Activated T-helper 17 cell treated with anti-CD3 and anti-CD28 coated beads, Interleukin-2, amount 50 U/mL, for 72 hours (primary cell): ENCODE measurements at regions not wholly inside any gene's neighbourhood (a gene's known extent, or its start where the extent isn't known, plus 50 kb on each side); places are given as distances from the start of the nearest gene placed in this dataset.

Experiments used
- ATAC-seq: fragments of 150-1000 bp; cut with Tn5 transposase; replicated peaks from 2 replicates; pipeline ENCODE4 v1.10.0; 2021; ENCODE audit warnings: mild to moderate bottlenecking, moderate library complexity
- H3K27ac Mint-ChIP-seq: one replicate; pipeline ENCODE4 v1.8.0; 2022; ENCODE audit warnings: mixed read lengths
- H3K27me3 Mint-ChIP-seq: one replicate; pipeline ENCODE4 v1.8.0; 2022; ENCODE audit warnings: mixed read lengths
- H3K36me3 Mint-ChIP-seq: one replicate; pipeline ENCODE4 v1.8.0; 2022; ENCODE audit warnings: low read depth, mild to moderate bottlenecking, mixed read lengths
- H3K4me1 Mint-ChIP-seq: one replicate; pipeline ENCODE4 v1.8.0; 2022; ENCODE audit warnings: mixed read lengths
- H3K4me3 Mint-ChIP-seq: one replicate; pipeline ENCODE4 v1.8.0; 2022; ENCODE audit warnings: mild to moderate bottlenecking, mixed read lengths
- H3K9me3 Mint-ChIP-seq: one replicate; pipeline ENCODE4 v1.8.0; 2022; ENCODE audit warnings: mixed read lengths

- no peak overlapping the region for H3K4me3 Mint-ChIP-seq
- no peak for ATAC-seq
- no peaks in the 10 kb centered on the region for H3K27me3 Mint-ChIP-seq
- H3K27ac Mint-ChIP-seq, result no peak overlapping the region
- no peaks in the 10 kb centered on the region for H3K36me3 Mint-ChIP-seq
- H3K4me1 Mint-ChIP-seq, result no peaks in the 10 kb centered on the region
- H3K9me3 Mint-ChIP-seq, result no peaks in the 10 kb centered on the region
Measured at GRCh38 chr6:139862311-139862710, 487.9 kb upstream of the CITED2 start.

DNA sequence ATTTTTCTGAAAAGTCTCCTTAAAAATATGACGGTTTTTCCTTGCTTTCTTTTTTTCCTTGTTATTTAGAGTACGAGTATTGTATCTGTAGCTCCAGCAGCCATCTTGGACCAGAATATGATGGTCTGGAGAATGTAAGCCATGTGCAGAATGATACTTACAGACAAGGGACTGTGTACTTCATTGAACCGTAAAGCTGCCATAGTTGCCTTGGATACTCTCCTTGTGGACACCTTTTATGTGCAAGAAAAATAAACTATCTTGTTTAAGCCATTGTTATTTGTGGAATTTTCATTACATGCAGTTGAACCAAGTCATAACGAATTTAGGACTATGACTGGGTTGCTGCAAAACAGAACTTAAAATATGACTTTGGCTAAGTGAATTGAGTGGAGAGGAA, 485.8 kb upstream of the CITED2 start:
- no peak overlapping the region for H3K27ac Mint-ChIP-seq
- H3K9me3 Mint-ChIP-seq, result no peaks in the 10 kb centered on the region
- H3K4me3 Mint-ChIP-seq, result no peak overlapping the region
- ATAC-seq, result no peak
- H3K4me1 Mint-ChIP-seq, result no peaks in the 10 kb centered on the region
- H3K27me3 Mint-ChIP-seq, result no peaks in the 10 kb centered on the region
- H3K36me3 Mint-ChIP-seq, result no peaks in the 10 kb centered on the region

GRCh38 chr6:139858429-139858828, 484.0 kb upstream of the CITED2 start:
- Mint-ChIP-seq H3K27ac (no peak overlapping the region), H3K9me3 (no peaks in the 10 kb centered on the region)
- ATAC-seq, result no peak

GRCh38 chr6:139857143-139857542, 482.7 kb upstream of the CITED2 start:
- Mint-ChIP-seq H3K27ac (no peak overlapping the region), H3K27me3 (no peaks in the 10 kb centered on the region), H3K9me3 (no peaks in the 10 kb centered on the region), H3K36me3 (no peaks in the 10 kb centered on the region), H3K4me3 (no peak overlapping the region), H3K4me1 (no peaks in the 10 kb centered on the region)
- ATAC-seq, result no peak

More at GRCh38 chr6:139858429-139858828, 484.0 kb upstream of the CITED2 start:
- Mint-ChIP-seq H3K4me1 (no peaks in the 10 kb centered on the region), H3K4me3 (no peak overlapping the region), H3K36me3 (no peaks in the 10 kb centered on the region), H3K27me3 (no peaks in the 10 kb centered on the region)

- Mint-ChIP-seq H3K27ac (no peak overlapping the region), H3K4me3 (no peak overlapping the region), H3K9me3 (no peaks in the 10 kb centered on the region), H3K27me3 (no peaks in the 10 kb centered on the region), H3K36me3 (no peaks in the 10 kb centered on the region), H3K4me1 (no peaks in the 10 kb centered on the region)
- ATAC-seq, result no peak
Measured at GRCh38 chr6:139856562-139856961, 482.1 kb upstream of the CITED2 start.

DNA sequence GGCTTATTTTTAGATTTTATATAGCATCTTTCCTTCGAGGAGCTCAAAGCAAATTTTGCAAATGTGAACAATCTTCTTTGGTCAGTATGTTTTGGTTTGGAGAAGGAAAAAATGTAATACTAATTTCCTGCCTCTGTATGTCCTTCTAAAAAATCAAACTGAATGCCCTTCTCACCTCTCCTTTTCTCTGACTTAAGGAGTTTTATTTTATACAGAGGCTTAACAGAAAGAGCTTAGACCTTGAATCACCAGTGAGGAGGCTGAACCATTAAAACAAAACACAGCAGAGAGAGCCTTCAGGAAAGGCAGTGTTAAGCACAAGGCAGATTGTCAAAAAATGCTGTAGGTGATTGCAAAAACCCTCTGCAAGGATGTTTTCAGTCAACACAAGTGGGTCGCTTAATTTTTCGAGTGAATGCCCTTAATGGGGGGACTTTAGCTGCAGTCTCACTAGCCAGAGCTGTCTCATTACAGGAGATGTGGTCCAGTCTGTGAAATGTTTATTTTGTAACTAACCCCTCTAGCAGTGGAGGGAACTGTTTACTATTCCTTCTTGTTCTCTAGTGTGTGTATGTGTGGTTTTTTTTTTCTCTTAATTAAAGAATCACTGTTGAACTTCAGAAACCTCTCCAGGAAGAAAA, 481.3 kb upstream of the CITED2 start:
- Mint-ChIP-seq H3K4me3 (no peak overlapping the region), H3K36me3 (no peaks in the 10 kb centered on the region), H3K27me3 (no peaks in the 10 kb centered on the region), H3K27ac (no peak overlapping the region), H3K4me1 (no peaks in the 10 kb centered on the region), H3K9me3 (no peaks in the 10 kb centered on the region)
- ATAC-seq, result no peak

DNA sequence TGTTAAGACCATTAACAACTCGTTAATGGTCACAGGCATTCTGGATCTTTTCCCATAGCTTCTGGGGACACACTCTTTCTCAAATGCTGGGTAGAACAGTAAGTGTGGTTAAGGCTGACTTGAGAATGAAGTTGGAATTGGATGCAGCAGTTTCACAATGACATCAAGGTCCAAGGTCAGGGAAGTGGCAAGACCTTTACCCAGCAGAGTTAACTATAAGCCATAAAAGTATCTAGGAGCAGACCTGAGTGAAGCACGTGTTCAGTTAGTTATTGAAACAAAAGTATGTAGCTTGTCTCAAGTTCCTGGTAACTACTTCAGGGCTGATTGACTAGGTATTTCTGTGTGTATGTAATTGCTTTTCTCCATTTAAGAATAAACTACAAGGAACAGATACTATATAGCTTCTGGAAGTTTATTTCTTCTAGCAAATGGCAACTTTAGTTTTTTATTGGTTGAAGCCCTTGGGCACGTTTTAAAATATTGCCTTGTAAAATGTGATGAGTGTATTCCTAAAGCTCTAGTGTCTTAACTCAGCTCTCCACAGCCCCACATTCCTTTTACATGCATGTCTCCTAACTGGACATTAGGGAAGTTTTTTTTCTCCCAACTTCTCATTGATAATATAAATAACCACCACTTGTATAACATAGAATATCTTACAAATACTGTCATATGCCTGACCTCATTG, 479.0 kb upstream of the CITED2 start:
- H3K36me3 Mint-ChIP-seq, result no peaks in the 10 kb centered on the region
- no peaks in the 10 kb centered on the region for H3K4me1 Mint-ChIP-seq
- H3K27ac Mint-ChIP-seq, result no peak overlapping the region
- no peak for ATAC-seq
- H3K27me3 Mint-ChIP-seq, result no peaks in the 10 kb centered on the region
- no peaks in the 10 kb centered on the region for H3K9me3 Mint-ChIP-seq
- H3K4me3 Mint-ChIP-seq, result no peak overlapping the region

DNA sequence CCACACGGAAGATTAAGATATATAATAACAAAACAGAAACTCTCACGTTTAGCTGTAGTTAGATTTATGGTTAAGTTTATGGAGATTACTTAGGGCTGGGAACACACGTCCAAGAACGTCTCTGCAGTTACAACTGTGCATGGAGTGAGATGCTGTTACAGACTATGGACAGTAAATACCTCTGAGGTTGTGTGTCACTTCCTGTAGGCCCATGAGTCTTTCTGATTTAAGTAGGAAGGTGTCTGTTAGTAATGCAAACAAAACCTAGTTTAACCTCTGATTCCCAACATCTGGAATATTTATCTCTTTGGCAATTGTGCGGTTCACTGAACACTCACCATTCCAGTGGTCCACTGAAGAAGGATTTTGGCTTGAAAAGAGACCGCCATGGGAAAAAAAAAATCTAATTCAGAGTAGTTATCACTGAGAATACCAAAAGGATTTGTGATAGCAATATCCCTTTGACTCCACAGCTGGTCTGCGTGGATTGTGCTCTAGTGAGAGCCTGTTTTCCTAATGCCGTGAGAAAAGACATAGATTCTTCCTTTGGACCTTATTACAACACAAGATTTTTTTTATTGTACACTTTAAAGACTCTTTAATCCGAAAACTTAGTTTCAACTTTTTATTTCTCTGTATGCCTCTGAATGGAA, 478.2 kb upstream of the CITED2 start:
- no peak for ATAC-seq
- H3K36me3 Mint-ChIP-seq, result no peaks in the 10 kb centered on the region
- no peak overlapping the region for H3K27ac Mint-ChIP-seq
- no peaks in the 10 kb centered on the region for H3K27me3 Mint-ChIP-seq
- no peaks in the 10 kb centered on the region for H3K9me3 Mint-ChIP-seq
- H3K4me3 Mint-ChIP-seq, result no peak overlapping the region
- no peaks in the 10 kb centered on the region for H3K4me1 Mint-ChIP-seq

- no peak overlapping the region for H3K27ac Mint-ChIP-seq
- no peaks in the 10 kb centered on the region for H3K4me1 Mint-ChIP-seq
- no peak overlapping the region for H3K4me3 Mint-ChIP-seq
- ATAC-seq, result no peak
- H3K27me3 Mint-ChIP-seq, result no peaks in the 10 kb centered on the region
- no peaks in the 10 kb centered on the region for H3K9me3 Mint-ChIP-seq
- no peaks in the 10 kb centered on the region for H3K36me3 Mint-ChIP-seq
Measured at GRCh38 chr6:139852067-139852466, 477.6 kb upstream of the CITED2 start.

- Mint-ChIP-seq H3K4me3 (no peak overlapping the region), H3K36me3 (no peaks in the 10 kb centered on the region), H3K9me3 (no peaks in the 10 kb centered on the region), H3K27me3 (no peaks in the 10 kb centered on the region), H3K4me1 (no peaks in the 10 kb centered on the region), H3K27ac (no peak overlapping the region)
- no peak for ATAC-seq
Measured at GRCh38 chr6:139851206-139851605, 476.8 kb upstream of the CITED2 start.

GRCh38 chr6:139850512-139850911, 476.1 kb upstream of the CITED2 start:
- Mint-ChIP-seq H3K4me1 (no peaks in the 10 kb centered on the region), H3K36me3 (no peaks in the 10 kb centered on the region), H3K27me3 (no peaks in the 10 kb centered on the region), H3K9me3 (no peaks in the 10 kb centered on the region), H3K27ac (no peak overlapping the region), H3K4me3 (no peak overlapping the region)
- ATAC-seq, result no peak

- H3K27ac Mint-ChIP-seq, result no peak overlapping the region
- H3K4me1 Mint-ChIP-seq, result no peaks in the 10 kb centered on the region
- no peaks in the 10 kb centered on the region for H3K9me3 Mint-ChIP-seq
- no peak for ATAC-seq
- no peaks in the 10 kb centered on the region for H3K36me3 Mint-ChIP-seq
- H3K27me3 Mint-ChIP-seq, result peaks cover 2% of the 10 kb centered on the region
- no peak overlapping the region for H3K4me3 Mint-ChIP-seq
Measured at GRCh38 chr6:139847457-139847813, 473.0 kb upstream of the CITED2 start.

DNA sequence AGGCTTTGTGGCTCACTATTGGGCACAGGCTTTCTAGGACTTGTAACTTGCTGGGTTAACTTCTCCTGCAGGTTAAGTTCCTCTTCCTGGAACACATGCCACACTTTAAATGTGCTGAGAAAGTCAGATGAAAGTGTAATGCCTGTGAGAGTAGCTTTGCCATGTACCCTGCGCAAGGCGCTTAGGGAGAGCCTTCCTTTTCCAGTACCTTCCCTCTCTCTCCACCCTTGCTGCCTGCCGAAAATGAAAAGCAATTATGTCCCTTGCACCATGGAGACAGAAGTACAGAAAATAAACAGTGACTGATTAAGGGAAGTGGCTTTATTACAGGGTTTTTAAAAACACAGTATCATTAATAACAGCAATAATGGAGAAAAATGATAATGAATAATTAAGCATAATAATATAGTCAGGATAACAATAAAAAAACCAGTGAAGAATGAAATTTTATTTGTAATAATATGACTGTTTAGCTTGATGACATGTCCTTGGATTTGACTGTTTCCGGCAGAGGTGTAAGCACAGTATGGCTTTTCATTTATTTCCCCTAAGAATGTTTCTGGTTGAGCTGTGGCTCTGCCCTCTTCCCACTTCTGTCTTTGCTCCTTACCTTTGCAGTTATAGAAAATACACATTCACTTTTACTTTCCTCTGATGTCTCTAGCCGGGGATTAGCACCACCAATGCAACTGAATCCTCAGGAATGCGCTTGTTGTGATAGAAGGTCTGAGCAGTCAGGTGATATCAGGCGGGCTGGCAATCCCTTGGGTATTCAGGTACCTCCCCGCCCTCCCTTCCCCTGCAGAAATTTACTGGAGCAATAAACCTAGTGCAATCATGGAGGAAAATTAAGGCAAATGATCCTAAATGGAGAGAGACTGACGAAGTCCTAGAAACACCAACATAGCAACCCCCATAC, 472.3 kb upstream of the CITED2 start:
- Mint-ChIP-seq H3K27ac (no peak overlapping the region), H3K27me3 (peaks cover 2% of the 10 kb centered on the region), H3K4me3 (no peak overlapping the region), H3K9me3 (no peaks in the 10 kb centered on the region), H3K36me3 (no peaks in the 10 kb centered on the region), H3K4me1 (no peaks in the 10 kb centered on the region)
- ATAC-seq, result no peak

DNA sequence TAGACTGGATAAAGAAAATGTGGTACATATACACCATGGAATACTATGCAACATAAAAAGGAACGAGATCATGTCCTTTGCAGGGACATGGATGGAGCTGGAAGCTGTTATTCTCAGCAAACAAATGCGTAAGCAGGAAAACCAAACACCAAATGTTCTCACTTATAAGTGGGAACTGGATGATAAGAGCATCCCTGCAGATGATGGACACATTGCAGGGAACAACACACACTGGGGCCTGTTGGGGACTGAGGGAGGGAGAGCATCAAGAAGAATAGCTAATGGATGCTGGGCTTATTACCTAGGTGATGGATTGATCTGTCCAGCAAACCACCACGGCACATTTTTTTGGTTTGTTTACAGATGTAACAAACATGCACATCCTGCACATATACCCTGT, 470.5 kb upstream of the CITED2 start:
- Mint-ChIP-seq H3K4me3 (no peak overlapping the region), H3K27ac (no peak overlapping the region), H3K9me3 (no peaks in the 10 kb centered on the region), H3K36me3 (no peaks in the 10 kb centered on the region), H3K4me1 (no peaks in the 10 kb centered on the region), H3K27me3 (peaks cover 2% of the 10 kb centered on the region)
- ATAC-seq, result no peak
